ENCODE measurements at regions not wholly inside any gene's neighbourhood (a gene's known extent, or its start where the extent isn't known, plus 50 kb on each side); places are given as distances from the start of the nearest gene placed in this dataset.
A peak's percentile ranks its signal among the peaks of the same experiment; 100 is the strongest.

DNA sequence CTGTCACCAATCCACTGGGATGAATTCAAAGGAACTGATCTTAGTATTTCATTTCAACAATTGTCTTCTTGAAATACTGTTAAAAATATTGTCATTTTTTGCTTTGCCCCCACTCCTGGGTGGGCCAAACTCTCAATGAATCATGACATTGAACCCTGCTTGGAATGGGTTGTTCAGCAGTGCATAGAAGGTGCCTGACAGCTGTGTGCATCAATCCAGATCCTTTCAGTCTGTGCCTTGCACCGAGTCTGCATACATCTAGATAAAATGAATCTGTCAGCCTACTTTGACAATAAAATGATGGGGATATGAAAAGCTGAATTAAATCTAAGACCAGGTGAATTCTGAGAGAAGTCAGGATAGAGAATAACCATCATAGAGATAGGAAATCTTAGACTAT is 706.6 kb downstream of the CBLN2 start:
- DNase-seq (ENCODE audit: low read depth): no peak
- no peak overlapping the region for H3K4me3 ChIP-seq (ENCODE audit: low read depth, low read length)
- TF ChIP-seq, protein P1, sequence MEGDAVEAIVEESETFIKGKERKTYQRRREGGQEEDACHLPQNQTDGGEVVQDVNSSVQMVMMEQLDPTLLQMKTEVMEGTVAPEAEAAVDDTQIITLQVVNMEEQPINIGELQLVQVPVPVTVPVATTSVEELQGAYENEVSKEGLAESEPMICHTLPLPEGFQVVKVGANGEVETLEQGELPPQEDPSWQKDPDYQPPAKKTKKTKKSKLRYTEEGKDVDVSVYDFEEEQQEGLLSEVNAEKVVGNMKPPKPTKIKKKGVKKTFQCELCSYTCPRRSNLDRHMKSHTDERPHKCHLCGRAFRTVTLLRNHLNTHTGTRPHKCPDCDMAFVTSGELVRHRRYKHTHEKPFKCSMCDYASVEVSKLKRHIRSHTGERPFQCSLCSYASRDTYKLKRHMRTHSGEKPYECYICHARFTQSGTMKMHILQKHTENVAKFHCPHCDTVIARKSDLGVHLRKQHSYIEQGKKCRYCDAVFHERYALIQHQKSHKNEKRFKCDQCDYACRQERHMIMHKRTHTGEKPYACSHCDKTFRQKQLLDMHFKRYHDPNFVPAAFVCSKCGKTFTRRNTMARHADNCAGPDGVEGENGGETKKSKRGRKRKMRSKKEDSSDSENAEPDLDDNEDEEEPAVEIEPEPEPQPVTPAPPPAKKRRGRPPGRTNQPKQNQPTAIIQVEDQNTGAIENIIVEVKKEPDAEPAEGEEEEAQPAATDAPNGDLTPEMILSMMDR (conservative IDR thresholded peaks at IDR 0.05; ENCODE audit: low read depth, low read length): no peak

DNA sequence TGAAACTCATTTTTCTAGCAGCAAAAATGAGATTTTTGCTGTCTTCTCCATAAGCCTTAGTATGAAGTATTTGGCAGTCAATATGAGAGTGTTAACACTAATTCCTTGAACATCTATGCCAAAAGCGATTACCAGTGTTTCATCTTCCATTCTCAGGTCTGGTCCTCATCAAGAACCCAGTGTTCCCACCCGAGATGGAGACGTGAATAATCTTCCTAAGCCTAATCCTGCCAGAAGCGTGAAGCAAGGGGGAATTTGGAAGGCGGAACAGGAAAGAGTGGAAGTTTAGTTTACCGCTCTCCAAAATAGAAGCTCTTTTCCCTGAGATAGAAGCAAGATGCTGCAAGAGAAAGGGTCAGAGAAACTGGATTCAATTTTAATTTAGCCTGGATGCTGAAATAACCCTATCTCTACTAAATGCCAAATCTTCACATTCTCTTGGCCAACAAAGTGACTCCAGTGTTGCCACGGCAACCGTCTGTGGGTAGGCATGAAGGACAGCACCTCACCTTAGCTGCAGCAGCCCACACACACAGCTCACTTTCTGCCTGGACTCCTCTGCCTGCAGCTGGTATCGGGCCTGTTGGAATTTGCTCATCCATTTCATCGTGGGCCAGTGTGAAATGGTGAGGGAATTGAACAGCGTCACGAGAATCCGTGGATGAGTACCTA is 711.1 kb downstream of the CBLN2 start:
- TF ChIP-seq, protein P1 (conservative IDR thresholded peaks at IDR 0.05; ENCODE audit: low read depth, low read length): no peak
- DNase-seq (ENCODE audit: low read depth): no peak
- no peak overlapping the region for H3K4me3 ChIP-seq (ENCODE audit: low read depth, low read length)

DNA sequence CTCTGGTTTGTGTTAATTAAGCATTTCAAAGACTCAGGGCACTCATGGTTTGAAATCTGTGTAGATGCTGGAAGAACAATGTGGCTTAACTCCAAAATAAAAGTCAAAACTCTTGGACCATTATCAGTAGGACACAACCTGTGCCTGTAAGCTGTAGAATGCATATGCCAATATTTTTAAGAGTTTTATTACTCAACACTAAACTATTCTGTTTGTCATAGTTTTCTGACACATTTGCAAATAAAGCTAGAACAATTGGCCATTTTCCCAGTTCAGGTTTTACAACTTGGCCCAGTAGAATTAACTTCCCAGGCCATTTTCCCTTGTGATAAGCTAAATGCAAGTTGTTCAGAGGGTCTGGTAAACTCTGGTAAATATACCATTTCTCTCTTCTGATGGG is 713.1 kb downstream of the CBLN2 start:
- TF ChIP-seq, protein P1 (conservative IDR thresholded peaks at IDR 0.05; ENCODE audit: low read depth, low read length): no peak
- no peak overlapping the region for H3K4me3 ChIP-seq (ENCODE audit: low read depth, low read length)
- peak; percentile 50 for DNase-seq (ENCODE audit: low read depth)

DNA sequence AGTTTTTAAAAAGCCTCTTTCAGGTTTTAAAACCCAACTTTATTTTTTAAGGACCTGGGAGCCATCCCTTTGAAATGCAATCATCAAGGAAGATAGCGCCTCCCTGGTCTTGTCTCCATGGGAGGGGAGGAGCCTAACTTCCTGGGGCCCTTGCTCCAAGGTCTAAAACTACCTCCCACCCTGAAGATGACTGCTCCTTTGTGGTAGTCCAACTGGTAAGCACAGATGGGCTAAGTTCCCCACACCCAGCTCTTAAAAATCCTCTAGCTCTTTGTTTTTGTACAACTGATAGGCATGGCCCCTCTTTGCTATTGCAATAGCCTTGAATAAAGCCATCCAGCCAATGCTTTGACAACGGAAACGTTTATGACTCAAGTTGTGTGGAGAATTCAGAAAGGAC is 716.8 kb downstream of the CBLN2 start:
- TF ChIP-seq, protein P1 (conservative IDR thresholded peaks at IDR 0.05; ENCODE audit: low read depth, low read length): no peak
- DNase-seq (ENCODE audit: low read depth): no peak
- H3K4me3 ChIP-seq (ENCODE audit: low read depth, low read length): no peak overlapping the region

GRCh38 chr18:71815305-71815704 is 728.8 kb downstream of the CBLN2 start:
- TF ChIP-seq, protein P1 (conservative IDR thresholded peaks at IDR 0.05; ENCODE audit: low read depth, low read length): no peak

GRCh38 chr18:71809711-71810110 is 734.4 kb downstream of the CBLN2 start:
- TF ChIP-seq, protein P1 (conservative IDR thresholded peaks at IDR 0.05; ENCODE audit: low read depth, low read length): no peak
- no peak overlapping the region for H3K4me3 ChIP-seq (ENCODE audit: low read depth, low read length)
- peak; percentile 13 for DNase-seq (ENCODE audit: low read depth)

More at GRCh38 chr18:71815305-71815704, 728.8 kb downstream of the CBLN2 start:
- no peak for DNase-seq (ENCODE audit: low read depth)
- no peak overlapping the region for H3K4me3 ChIP-seq (ENCODE audit: low read depth, low read length)

DNA sequence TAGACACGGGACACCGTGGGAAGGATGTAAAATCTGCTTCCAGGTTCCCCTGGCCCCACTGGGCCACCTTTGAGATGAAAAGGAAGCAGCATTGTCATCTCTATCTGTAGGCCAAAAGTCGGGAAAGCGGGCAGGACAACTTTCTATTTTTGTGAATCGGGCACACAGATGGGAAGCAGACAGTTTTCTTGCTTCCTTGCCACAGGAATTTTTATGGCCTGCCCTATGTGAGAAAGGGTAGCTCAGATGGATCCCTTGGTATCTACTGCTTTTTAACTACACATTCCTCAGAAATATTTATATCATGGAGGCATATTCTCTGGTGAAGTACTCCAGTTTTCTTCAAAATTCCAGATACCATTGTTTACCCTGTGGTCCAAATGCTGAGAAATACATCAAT is 735.5 kb downstream of the CBLN2 start:
- TF ChIP-seq, protein P1 (conservative IDR thresholded peaks at IDR 0.05; ENCODE audit: low read depth, low read length): no peak
- no peak for DNase-seq (ENCODE audit: low read depth)

More for the DNA sequence above, 735.5 kb downstream of the CBLN2 start:
- H3K4me3 ChIP-seq (ENCODE audit: low read depth, low read length): no peak overlapping the region

Data from choroid plexus epithelial cell (primary cell).